HAP-1 (cell line): ENCODE measurements at regions not wholly inside any gene's neighbourhood (a gene's known extent, or its start where the extent isn't known, plus 50 kb on each side); places are given as distances from the start of the nearest gene placed in this dataset.
"Not testable (repeated sequence)": the region's sequence is repeated elsewhere in the genome, so short reads cannot be mapped to it uniquely, and the experiment has no call there.

Experiments used
- DNase-seq, 2 experiments: peaks; one replicate each; pipeline ENCODE4 v3.0.0-alpha.2; 2016 to 2020; ENCODE audit warnings: low spot score in 2 of 2
- H3K27me3 ChIP-seq: fragments of 250-450 bp; sonication (Bioruptor Pico); 2 replicates; pipeline ENCODE4 v1.5.1; 2020; ENCODE audit warnings: low read depth, mild to moderate bottlenecking, moderate library complexity
- H3K36me3 ChIP-seq: fragments of 250-450 bp; sonication (Bioruptor Pico); replicated peaks from 2 replicates; pipeline ENCODE4 v1.5.1; 2020; ENCODE audit warnings: mild to moderate bottlenecking
- H3K4me1 ChIP-seq: fragments of 250-450 bp; sonication (Bioruptor Pico); 2 replicates; pipeline ENCODE4 v1.5.1; 2020; ENCODE audit warnings: mild to moderate bottlenecking
- H3K4me3 ChIP-seq: fragments of 250-450 bp; sonication (Bioruptor Pico); 2 replicates; pipeline ENCODE4 v1.5.1; 2020; ENCODE audit warnings: mild to moderate bottlenecking, moderate library complexity
- H3K9me3 ChIP-seq: fragments of 250-450 bp; sonication (Bioruptor Pico); 2 replicates; pipeline ENCODE4 v1.5.1; 2020; ENCODE audit warnings: mild to moderate bottlenecking, moderate library complexity
- in situ Hi-C: fragments of 300-500 bp; cut with MboI; formaldehyde crosslinking; loops from 3 replicates; pipeline ENCODE4 v1.14.3; 2020; ENCODE audit warnings: low sequenced_read_pairs, inconsistent platforms, mixed read lengths

DNA sequence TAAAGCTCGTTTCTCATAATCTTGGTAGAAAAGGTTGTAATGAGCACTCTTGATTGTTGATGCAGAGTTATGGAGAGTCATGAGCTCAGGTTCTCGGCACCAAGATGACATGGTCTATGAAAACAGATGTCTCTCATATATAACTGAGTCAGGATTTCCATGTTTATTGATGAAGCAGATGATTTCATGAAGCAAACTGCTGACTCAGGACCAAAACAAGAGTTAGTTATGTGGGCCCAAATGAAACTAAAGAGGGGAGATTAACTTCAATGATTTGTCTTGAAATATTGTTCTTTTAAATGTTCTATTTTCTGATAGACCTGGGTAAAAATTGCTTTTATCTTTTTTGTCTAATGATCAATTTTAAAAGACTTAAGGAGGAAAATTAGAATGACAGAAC, 258.6 kb upstream of the CTNND2 start:
- no peak overlapping the region for H3K4me3 ChIP-seq
- H3K27me3 ChIP-seq, result no peaks in the 10 kb centered on the region
- in situ Hi-C loops, result no loop called here
- no peaks in the 10 kb centered on the region for H3K36me3 ChIP-seq
- H3K4me1 ChIP-seq, result no peaks in the 10 kb centered on the region
- no peak for DNase-seq
- H3K9me3 ChIP-seq, result no peaks in the 10 kb centered on the region; the same call in 1 of the 2 replicates

DNA sequence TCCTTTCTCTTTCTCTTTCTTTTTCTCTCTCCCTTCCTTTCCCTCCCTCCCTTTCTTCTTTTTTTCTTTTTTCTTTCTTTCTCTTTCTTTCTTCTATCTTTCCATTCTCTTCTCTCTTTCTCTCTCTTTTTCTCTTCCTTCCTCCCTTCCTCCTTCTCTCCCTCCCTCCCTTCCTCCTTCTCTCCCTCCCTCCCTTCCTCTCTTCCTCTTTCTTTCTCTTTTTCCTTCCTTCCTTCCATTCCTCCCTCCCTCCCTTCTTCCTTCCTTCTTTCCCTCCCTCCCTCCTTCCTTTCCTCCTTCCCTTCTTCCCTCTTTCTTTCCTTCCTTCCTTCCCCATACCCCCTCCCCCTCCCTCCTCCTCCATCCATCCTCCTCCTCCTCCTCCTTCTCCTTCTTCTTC, 243.3 kb upstream of the CTNND2 start:
- H3K9me3 ChIP-seq, result no peaks in the 10 kb centered on the region; the same call in 1 of the 2 replicates
- no peaks in the 10 kb centered on the region for H3K27me3 ChIP-seq
- H3K4me3 ChIP-seq, result no peak overlapping the region
- H3K36me3 ChIP-seq, result no peaks in the 10 kb centered on the region
- in situ Hi-C loops, result no loop called here
- no peaks in the 10 kb centered on the region for H3K4me1 ChIP-seq
- DNase-seq, result no peak

DNA sequence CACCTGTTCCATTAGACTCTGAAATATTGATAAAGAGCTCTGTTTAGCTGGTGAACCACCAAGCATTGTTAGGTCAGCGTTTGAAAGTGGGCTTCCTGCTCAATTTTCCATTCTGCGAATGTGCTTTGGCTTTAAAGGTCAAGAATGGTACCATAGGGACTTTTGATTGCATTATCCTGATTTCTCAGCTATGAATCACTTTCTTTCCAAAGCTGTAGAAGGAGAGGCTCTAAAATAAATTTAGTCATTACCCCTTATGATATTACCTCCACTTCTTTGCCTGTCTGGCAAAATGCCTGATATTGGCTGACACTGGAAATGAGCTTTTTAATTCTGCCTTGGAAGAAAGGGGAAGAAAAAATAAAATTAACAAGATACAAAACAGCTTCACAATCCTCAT, 237.2 kb upstream of the CTNND2 start:
- in situ Hi-C loops, result no loop called here
- DNase-seq, result no peak
- Histone ChIP-seq H3K9me3 (no peaks in the 10 kb centered on the region; the same call in 1 of the 2 replicates), H3K4me1 (no peaks in the 10 kb centered on the region), H3K4me3 (no peak overlapping the region), H3K27me3 (no peaks in the 10 kb centered on the region), H3K36me3 (no peaks in the 10 kb centered on the region)

DNA sequence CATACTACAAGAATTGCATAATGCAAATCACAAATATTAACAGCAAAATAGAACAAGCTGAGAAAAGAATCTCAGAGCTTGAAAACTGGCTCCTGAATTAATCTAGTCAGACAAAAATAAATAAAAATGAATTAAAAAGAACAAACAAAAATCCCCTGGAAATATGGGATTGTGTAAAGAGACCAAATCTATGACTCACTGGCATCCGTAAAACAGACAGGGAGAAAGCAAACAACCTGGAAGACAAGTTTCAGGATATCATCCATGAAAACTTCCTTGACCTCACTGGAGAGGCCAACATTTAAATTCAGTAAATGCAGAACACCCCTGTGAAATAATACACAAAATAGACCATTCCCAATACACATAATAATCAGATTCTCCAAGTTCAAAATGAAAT, 229.3 kb upstream of the CTNND2 start:
- Histone ChIP-seq H3K36me3 (no peaks in the 10 kb centered on the region), H3K4me1 (no peaks in the 10 kb centered on the region), H3K4me3 (no peak overlapping the region), H3K27me3 (no peaks in the 10 kb centered on the region), H3K9me3 (no peaks in the 10 kb centered on the region)
- no peak for DNase-seq
- in situ Hi-C loops, result no loop called here

DNA sequence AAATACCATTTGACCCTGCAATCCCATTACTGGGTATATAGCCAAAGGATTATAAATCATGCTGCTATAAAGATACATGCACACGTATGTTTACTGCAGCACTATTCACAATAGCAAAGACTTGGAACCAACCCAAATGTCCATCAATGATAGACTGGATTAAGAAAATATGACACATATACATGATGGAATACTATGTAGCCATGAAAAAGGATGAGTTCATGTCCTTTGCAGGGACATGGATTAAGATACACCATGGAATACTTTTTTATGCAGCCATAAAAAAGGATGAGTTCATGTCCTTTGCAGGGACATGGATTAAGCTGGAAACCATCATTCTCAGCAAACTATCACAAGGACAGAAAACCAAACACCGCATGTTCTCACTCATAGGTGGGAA, 226.8 kb upstream of the CTNND2 start:
- H3K4me1 ChIP-seq, DNase-seq, in situ Hi-C loops, H3K9me3 ChIP-seq, H3K27me3 ChIP-seq, H3K36me3 ChIP-seq, H3K4me3 ChIP-seq: not testable (repeated sequence)

DNA sequence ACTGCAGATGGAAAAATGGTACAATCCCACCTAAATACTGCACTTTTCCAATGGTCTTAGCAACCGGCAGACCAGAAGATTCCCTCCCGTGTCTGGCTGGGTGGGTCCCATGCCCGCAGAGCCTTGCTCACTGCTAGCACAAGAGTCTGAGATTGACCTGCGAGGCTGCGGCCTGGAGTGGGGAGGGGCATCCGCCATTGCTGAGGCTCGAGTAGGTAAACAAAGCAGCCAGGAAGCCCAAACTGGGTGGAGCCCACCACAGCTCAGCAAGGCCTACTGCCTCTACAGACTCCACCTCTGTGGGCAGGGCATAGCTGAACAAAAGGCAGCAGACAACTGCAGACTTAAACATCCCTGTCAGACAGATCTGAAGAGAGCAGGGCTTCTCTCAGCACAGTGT, 221.6 kb upstream of the CTNND2 start:
- no peak for DNase-seq
- H3K4me1 ChIP-seq, result no peaks in the 10 kb centered on the region
- in situ Hi-C loops, result no loop called here
- H3K4me3 ChIP-seq, result no peak overlapping the region
- H3K27me3 ChIP-seq, result no peaks in the 10 kb centered on the region
- no peaks in the 10 kb centered on the region for H3K36me3 ChIP-seq
- no peaks in the 10 kb centered on the region for H3K9me3 ChIP-seq

DNA sequence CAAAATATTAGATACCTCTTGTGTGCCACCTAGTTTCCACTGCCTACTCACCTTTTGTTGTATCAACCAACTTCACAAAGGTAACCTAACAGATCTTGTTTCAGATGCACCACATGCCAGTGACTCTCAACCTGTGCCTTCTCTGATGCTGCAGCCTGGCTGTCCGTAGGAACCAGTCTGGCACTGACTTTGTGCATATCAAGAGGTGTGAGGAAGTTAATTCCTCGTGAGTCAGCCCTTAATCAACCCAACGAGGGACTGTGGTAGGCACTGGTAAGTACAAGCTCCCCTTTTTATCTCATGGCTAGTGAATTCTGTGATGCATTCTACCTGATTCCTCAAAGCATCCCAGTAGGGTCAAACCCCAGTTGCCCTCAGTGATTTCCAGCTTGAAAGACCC, 215.4 kb upstream of the CTNND2 start:
- no peak for DNase-seq
- H3K36me3 ChIP-seq, result no peaks in the 10 kb centered on the region
- in situ Hi-C loops, result no loop called here
- H3K4me1 ChIP-seq, result no peaks in the 10 kb centered on the region
- no peaks in the 10 kb centered on the region for H3K9me3 ChIP-seq
- H3K4me3 ChIP-seq, result no peak overlapping the region
- no peaks in the 10 kb centered on the region for H3K27me3 ChIP-seq

DNA sequence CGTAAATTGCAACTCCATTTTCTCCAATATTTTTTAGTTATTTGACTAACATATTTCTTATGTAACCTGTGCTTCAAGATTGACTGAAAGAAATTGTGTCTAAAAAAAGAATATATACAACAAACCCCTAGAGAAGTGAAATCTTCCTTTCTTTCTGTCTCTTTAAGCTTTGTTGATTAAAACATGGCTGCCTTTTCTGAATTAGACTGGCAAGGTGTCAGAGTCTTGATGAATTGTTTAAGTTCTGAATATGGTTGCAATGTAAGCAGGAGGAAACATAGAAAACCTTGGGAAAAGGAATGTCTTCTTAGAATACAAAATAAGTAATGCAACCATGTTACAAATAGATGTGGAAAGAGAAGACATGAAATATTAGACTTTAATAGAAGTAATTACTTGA, 209.8 kb upstream of the CTNND2 start:
- DNase-seq, result no peak
- in situ Hi-C loops, result no loop called here
- no peaks in the 10 kb centered on the region for H3K4me1 ChIP-seq
- no peaks in the 10 kb centered on the region for H3K27me3 ChIP-seq
- no peaks in the 10 kb centered on the region for H3K9me3 ChIP-seq
- no peaks in the 10 kb centered on the region for H3K36me3 ChIP-seq
- no peak overlapping the region for H3K4me3 ChIP-seq

DNA sequence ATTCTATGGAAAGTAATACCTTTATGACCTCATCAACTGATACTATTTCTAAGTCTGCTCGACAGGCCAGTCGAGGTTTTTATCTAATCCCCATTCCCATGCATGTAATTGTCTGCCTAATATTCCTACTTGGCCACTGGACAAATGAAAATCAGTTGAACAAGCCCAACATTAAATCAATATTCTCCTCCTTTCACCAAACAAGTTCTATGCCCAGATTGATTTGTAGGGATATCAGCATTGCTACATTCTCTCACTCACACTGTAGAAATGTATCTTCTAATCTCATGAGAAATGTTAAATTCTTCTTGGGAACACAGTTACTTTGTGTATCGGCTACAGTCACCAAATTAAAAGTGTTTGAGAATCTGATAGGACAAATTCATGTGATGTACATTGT, 208.8 kb upstream of the CTNND2 start:
- no peaks in the 10 kb centered on the region for H3K27me3 ChIP-seq
- in situ Hi-C loops, result no loop called here
- no peak overlapping the region for H3K4me3 ChIP-seq
- H3K36me3 ChIP-seq, result no peaks in the 10 kb centered on the region
- no peaks in the 10 kb centered on the region; the same call in 1 of the 2 replicates for H3K9me3 ChIP-seq
- DNase-seq, result no peak
- H3K4me1 ChIP-seq, result no peaks in the 10 kb centered on the region

DNA sequence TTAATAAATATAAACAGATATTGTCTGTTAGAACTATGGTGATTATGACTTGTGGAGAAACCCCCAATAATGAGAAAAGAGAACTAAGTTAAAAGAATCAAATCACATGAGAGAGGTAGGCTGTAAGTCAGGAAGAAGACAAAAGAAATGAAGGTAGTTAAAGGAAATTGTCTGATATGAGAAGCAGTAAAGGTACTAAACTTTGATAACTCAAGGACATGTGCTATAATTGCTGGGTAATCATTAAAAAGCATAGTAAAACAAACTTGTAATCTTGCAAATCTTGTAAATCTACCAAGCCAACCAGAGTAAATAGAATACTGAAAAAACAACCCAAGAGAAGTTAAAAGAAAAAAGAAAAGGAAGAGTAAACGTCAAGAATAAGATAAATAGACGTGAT, 207.0 kb upstream of the CTNND2 start:
- H3K4me1 ChIP-seq, result no peaks in the 10 kb centered on the region
- no peaks in the 10 kb centered on the region for H3K27me3 ChIP-seq
- in situ Hi-C loops, result no loop called here
- H3K36me3 ChIP-seq, result no peaks in the 10 kb centered on the region
- no peak for DNase-seq
- no peaks in the 10 kb centered on the region; the same call in 1 of the 2 replicates for H3K9me3 ChIP-seq
- no peak overlapping the region for H3K4me3 ChIP-seq

DNA sequence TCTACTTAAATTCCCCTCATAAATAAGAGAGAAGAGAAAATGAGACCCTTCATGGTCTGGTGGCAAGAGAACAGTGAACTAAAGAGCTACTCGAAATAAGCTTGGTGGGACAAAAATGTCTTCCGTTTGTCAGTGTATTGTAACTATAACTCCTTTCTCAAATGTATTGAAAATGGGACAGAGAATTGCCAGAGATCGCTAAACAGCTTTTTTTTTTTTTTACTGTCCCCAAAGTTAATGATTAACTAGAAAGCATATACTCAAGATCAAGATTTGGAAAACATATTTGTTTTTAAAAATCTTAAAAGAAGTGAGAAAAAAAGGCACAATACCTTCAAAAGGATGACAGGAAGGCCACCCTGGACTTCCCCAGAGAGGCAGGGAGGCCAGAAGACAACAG, 206.4 kb upstream of the CTNND2 start:
- in situ Hi-C loops, result no loop called here
- H3K4me1 ChIP-seq, result no peaks in the 10 kb centered on the region
- no peak for DNase-seq
- H3K36me3 ChIP-seq, result no peaks in the 10 kb centered on the region
- no peaks in the 10 kb centered on the region; the same call in 1 of the 2 replicates for H3K9me3 ChIP-seq
- H3K4me3 ChIP-seq, result no peak overlapping the region
- H3K27me3 ChIP-seq, result no peaks in the 10 kb centered on the region

DNA sequence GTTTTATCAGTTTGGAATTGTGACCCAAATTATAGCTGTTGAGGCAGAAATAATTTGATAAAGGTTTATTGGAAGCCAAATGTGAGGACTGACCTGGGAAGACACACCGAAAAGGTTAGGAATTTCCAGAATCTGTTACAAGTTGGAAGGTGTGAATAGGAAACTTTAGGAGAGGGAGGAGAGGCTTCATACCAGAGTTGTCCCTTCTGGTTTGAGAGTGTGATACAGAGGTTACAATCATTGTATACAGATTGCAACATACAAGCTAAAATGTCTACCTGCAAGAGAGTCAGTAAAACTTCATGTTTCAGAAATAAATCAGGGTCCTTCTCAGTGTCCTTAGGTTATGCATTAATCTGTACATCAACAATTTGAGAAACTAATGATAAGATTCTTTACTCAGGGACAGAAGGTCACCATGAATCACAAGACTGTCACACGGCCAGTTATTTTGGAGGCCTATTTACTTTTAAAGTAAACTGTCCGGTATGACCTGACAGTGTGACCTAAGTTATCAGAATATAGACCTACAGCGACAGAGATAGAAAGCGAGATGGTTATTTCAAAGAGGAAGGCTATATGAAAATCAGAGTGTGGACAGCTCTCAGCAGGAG, 204.9 kb upstream of the CTNND2 start:
- Histone ChIP-seq H3K9me3 (no peaks in the 10 kb centered on the region; the same call in 1 of the 2 replicates), H3K27me3 (no peaks in the 10 kb centered on the region), H3K4me3 (no peak overlapping the region), H3K36me3 (no peaks in the 10 kb centered on the region), H3K4me1 (no peaks in the 10 kb centered on the region)
- no peak for DNase-seq
- in situ Hi-C loops, result no loop called here

DNA sequence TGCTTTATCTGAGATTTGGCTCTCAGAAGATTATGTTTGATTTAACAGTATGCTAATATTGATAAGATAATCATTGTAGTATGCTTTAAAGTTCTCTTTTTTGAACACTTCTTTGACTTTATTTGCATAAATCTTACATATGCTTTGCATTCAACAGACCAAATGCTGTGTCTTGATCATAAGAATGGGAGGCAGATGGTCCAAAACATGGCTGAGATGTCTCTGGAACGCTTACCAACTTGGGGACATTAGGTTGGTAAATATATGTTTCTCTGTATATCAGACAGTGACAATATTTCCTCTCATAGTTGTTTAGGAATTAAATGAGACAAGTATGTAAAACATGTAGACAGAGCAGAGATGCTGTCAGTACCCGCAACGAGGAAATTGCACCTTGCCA, 197.9 kb upstream of the CTNND2 start:
- H3K4me1 ChIP-seq, result no peaks in the 10 kb centered on the region
- DNase-seq, result no peak
- H3K27me3 ChIP-seq, result no peaks in the 10 kb centered on the region
- no peaks in the 10 kb centered on the region for H3K9me3 ChIP-seq
- no peak overlapping the region for H3K4me3 ChIP-seq
- H3K36me3 ChIP-seq, result no peaks in the 10 kb centered on the region
- in situ Hi-C loops, result no loop called here

DNA sequence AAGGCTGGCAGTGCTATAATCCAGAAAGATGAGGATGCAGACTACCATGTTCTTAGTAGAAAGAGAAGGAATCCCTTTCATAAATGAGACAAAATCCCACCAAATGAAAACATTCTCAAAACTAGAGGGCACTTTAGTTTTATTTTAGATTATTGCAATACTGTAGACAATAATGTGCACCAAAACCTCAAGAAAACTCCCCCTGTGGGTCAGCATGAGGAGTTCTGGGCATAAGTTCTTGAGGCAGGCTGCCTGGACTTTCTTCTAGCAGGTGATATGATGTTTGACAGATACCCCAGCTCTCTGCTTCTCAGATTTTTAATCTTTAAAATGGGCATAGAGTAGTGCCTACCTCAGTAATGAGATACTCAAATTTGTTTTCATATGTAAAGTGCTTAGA, 196.3 kb upstream of the CTNND2 start:
- H3K9me3 ChIP-seq, result no peaks in the 10 kb centered on the region
- in situ Hi-C loops, result no loop called here
- H3K36me3 ChIP-seq, result no peaks in the 10 kb centered on the region
- H3K27me3 ChIP-seq, result no peaks in the 10 kb centered on the region
- DNase-seq, result no peak
- no peak overlapping the region for H3K4me3 ChIP-seq
- no peaks in the 10 kb centered on the region for H3K4me1 ChIP-seq

DNA sequence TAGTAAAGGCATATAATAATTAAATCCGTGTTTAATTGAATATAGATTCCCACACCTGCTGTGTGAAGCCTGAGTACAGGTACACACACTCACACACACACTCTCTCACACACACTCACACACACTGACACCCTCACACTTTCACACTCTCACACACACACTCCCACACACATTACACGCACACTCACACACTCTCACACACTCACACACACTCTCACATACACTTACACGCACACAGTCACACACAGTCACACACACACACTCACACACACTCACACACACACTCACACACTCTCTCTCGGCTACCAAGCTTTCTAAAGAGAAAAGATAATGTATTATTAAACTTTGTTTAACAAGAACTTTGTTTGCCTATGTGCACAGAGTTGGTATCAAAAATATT, 195.1 kb upstream of the CTNND2 start:
- no peaks in the 10 kb centered on the region for H3K36me3 ChIP-seq
- H3K9me3 ChIP-seq, result 0 out of 2 replicates have a peak, but pooled peaks cover 2% of the 10 kb centered on the region
- H3K27me3 ChIP-seq, result no peaks in the 10 kb centered on the region
- in situ Hi-C loops, result no loop called here
- no peak for DNase-seq
- H3K4me3 ChIP-seq, result no peak overlapping the region
- no peaks in the 10 kb centered on the region for H3K4me1 ChIP-seq
